Right atrium auricular region (tissue), 2 donors: ENCODE measurements at regions not wholly inside any gene's neighbourhood (a gene's known extent, or its start where the extent isn't known, plus 50 kb on each side); places are given as distances from the start of the nearest gene placed in this dataset.
A peak's percentile ranks its signal among the peaks of the same experiment; 100 is the strongest.

Source experiments
- DNase-seq: peaks from one replicate; pipeline ENCODE4 v3.0.0-alpha.2; 2019; ENCODE audit warnings: low spot score
- H3K27ac ChIP-seq, 2 donors: fragments of 200-600 bp; sonication (generic); 1 replicate in 1 of 2; 2 replicates in 1 of 2; pipeline ENCODE4 v1.5.1; 2016 to 2019
- H3K27me3 ChIP-seq, 2 donors: fragments of 200-600 bp; sonication (generic); one replicate each; pipeline versions ENCODE4 v1.5.1 to v1.6.0; 2017 to 2019
- H3K36me3 ChIP-seq: fragments of 200-600 bp; sonication (generic); one replicate; pipeline ENCODE4 v1.5.1; 2016
- H3K4me1 ChIP-seq, 2 donors: fragments of 200-600 bp; sonication (generic); one replicate each; pipeline versions ENCODE4 v1.5.1 to v1.6.0; 2017 to 2019
- H3K4me3 ChIP-seq, 2 donors: fragments of 200-600 bp; sonication (generic); 1 replicate in 1 of 2; 2 replicates in 1 of 2; pipeline ENCODE4 v1.5.1; 2017 to 2019; ENCODE audit warnings: mild to moderate bottlenecking in 1 of 2, moderate library complexity in 1 of 2
- H3K9me3 ChIP-seq, 2 donors: fragments of 200-600 bp; sonication (generic); one replicate each; pipeline ENCODE4 v1.5.1; 2019
- TF ChIP-seq, protein P1 (sequence below), 2 donors: fragments of 200-600 bp; sonication (generic); IDR thresholded peaks; one replicate each; pipeline ENCODE4 v1.5.1; 2019; ENCODE audit warnings: antibody characterized with exemption in 2 of 2

DNA sequence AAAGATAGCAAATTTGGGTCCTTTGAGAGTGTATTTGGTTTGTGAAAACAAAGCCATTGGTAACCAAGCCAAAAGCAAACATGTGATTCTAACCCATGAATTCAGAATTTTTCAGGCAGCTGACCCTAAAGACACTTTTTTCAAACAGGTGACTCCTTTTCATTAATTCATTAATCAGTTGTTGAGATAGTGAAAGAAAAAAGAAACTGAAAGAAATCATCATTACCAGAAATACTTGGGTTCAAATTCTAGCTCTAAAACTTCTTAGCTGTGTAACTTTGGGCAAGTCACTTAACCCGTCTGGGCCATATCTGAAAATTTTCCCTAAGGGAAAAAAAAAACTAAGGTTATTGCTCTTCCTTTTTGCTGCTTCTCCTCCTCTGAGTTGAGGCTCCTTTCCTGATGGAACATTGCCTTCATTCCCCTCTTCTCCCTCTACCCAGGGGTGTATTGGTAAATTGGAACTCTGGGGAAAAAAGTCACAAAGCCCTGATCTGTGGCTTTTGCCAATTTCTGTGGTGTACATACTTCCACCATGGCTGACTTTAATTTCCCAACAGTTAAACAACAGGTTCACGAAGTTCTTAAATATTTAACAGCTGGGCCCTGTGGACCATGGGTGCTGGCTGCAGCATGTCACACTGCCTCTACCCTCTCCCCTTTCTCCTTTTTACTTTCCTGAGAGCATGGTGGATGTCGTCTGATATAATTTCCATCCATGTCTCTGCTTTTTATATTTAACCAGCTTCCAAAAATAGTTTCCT lies 120.3 kb downstream of the ASB7 start:
- TF ChIP-seq, protein P1, sequence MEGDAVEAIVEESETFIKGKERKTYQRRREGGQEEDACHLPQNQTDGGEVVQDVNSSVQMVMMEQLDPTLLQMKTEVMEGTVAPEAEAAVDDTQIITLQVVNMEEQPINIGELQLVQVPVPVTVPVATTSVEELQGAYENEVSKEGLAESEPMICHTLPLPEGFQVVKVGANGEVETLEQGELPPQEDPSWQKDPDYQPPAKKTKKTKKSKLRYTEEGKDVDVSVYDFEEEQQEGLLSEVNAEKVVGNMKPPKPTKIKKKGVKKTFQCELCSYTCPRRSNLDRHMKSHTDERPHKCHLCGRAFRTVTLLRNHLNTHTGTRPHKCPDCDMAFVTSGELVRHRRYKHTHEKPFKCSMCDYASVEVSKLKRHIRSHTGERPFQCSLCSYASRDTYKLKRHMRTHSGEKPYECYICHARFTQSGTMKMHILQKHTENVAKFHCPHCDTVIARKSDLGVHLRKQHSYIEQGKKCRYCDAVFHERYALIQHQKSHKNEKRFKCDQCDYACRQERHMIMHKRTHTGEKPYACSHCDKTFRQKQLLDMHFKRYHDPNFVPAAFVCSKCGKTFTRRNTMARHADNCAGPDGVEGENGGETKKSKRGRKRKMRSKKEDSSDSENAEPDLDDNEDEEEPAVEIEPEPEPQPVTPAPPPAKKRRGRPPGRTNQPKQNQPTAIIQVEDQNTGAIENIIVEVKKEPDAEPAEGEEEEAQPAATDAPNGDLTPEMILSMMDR (IDR thresholded peaks at IDR 0.05), result no peak
- H3K27ac ChIP-seq, result peak overlapping the region; percentile 68 to 70
- no peak for DNase-seq
- H3K36me3 ChIP-seq, result no peaks in the 10 kb centered on the region
- no peak overlapping the region for H3K4me3 ChIP-seq
- H3K4me1 ChIP-seq, result peaks cover 0 to 3% of the 10 kb centered on the region in 2 donors
- H3K9me3 ChIP-seq, result no peaks in the 10 kb centered on the region
- H3K27me3 ChIP-seq, result no peaks in the 10 kb centered on the region

DNA sequence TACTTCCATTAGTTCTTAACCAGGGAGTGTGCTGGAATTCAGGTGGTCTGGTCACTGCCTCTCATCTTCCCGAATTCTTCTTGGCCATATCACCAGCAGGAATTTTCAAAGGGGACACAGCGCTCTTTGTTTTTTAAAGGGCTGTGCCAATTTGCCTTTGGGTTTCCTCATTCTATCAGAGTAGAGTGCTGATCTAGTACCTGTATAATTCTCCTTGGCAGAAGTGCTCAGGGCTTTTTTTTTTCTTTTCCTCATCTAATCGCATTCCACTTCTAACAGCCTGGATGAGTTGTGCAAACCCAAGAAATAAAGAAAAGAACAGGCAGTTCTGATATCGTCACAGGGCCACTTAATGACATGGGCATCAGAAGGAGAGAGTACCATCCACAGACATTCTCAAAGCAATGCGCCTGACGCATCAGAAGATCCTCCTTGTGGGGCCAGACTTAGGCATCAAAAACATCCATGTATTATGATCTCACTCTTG lies 121.0 kb downstream of the ASB7 start:
- H3K27ac ChIP-seq, result peak overlapping the region in 1 of 2 donors; percentile 68
- H3K4me3 ChIP-seq, result no peak overlapping the region
- H3K4me1 ChIP-seq, result peaks cover 0 to 3% of the 10 kb centered on the region in 2 donors

DNA sequence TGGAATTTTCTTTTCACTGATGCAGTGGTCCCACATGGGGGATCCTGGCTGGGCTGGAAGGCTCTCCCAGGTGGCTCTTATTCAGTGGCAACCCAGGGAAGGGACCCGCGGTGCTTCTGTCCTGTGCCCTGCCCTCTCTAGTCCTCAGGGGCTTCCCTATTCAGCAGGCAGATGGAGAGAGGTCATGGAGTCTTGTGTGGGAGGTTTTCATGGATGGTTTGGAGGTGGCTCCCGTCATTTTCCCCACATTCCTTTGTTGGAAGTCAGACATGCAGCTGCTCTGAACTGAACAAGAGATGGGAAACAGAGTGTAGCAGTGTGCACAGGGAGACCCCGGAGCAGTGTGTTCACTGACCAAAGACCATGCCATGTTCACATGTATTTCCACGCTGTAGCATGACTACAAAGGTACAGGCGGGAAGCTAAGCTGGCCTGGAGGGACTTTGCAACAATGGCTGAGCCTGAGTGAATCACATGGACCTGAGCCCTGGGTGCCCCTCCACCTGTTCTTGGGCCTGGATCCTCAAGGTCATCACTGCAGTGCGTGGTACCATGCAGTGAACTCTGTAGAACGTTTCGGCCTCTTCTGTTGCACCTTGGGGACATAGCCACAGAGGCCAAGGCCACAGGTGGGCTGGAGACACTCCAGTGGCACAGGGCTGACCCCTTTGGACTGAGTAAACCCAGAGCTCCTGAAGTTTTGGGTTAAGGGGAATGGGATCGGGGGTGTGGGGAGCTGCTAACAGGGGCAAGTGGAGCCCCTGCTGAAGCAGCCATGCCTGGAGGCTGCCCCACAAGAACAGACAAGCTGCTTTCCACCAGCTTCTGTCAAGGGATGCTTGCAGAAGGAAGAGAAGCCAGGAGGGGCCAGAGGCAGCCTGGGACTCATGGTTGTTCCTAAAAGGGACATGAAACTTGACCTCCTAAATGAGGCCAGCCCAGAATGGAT lies 123.0 kb downstream of the ASB7 start:
- Histone ChIP-seq H3K9me3 (no peaks in the 10 kb centered on the region), H3K4me3 (no peak overlapping the region), H3K4me1 (peaks cover 0 to 3% of the 10 kb centered on the region in 2 donors), H3K27ac (no peak overlapping the region), H3K27me3 (no peaks in the 10 kb centered on the region), H3K36me3 (no peaks in the 10 kb centered on the region)
- DNase-seq, result no peak
- TF ChIP-seq, protein P1 (IDR thresholded peaks at IDR 0.05), result no peak

More for the DNA sequence above, 121.0 kb downstream of the ASB7 start:
- H3K9me3 ChIP-seq, result no peaks in the 10 kb centered on the region
- H3K36me3 ChIP-seq, result no peaks in the 10 kb centered on the region
- TF ChIP-seq, protein P1 (IDR thresholded peaks at IDR 0.05), result no peak
- no peaks in the 10 kb centered on the region for H3K27me3 ChIP-seq
- DNase-seq, result no peak

DNA sequence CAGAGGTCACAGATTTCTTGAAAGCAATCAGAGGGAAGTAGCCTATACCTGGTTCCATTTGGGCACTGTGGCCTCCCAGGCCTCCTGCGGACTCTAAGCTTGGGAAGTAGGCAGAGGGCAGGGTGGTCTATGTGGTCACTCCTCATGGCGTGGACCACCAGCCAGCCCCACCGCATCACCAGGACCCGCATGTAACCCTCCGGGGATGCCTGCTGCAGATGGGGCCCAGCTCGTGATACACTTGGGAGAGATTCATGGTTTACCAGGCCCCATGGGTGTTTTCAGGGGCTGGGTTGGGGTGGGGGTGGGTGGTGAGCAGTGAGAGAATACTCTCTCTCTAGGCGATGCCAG lies 123.7 kb downstream of the ASB7 start:
- no peak overlapping the region for H3K4me3 ChIP-seq
- peak; percentile 56 for DNase-seq
- H3K27ac ChIP-seq, result no peak overlapping the region
- H3K4me1 ChIP-seq, result peaks cover 0 to 3% of the 10 kb centered on the region in 2 donors
- TF ChIP-seq, protein P1 (IDR thresholded peaks at IDR 0.05), result no peak
- H3K27me3 ChIP-seq, result no peaks in the 10 kb centered on the region
- H3K9me3 ChIP-seq, result no peaks in the 10 kb centered on the region
- no peaks in the 10 kb centered on the region for H3K36me3 ChIP-seq

DNA sequence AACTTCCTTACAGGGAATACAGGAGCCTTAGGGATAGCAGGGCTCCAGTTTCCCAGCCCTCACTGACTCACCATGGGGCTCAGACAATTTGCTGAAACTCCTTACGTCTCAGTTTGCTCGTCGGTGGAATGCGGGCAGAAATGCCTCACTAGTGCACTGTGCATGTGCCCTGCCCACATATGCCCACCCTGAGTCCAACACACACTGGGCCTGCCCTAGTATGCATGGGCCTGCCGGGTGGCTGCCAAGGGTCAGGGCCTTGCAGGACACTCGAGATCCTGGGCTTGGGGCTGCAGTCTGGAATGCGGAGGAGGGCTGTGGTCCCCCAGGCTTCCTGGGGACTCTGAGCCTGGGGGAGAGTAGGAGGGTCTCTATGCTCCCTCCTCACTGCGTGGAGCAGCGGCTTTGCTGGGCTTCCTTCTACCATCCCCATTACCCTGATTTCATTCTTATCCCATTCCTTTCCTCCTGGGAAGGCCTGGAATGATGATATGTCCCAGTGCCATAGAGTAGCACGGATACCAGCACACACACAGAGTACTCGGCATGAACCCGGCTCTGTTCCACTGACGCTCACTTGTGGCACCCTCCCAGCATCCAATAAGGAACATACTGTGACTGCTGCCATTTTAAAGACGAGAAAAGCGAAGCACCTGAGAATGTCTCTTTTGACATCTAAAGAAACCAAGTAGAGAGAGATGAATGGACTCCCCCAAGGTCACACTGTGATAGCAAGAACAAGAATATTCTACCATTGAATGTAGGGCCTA lies 124.2 kb downstream of the ASB7 start:
- Histone ChIP-seq H3K4me3 (no peak overlapping the region), H3K27ac (no peak overlapping the region), H3K27me3 (no peaks in the 10 kb centered on the region), H3K36me3 (no peaks in the 10 kb centered on the region), H3K4me1 (peaks cover 0 to 3% of the 10 kb centered on the region in 2 donors), H3K9me3 (no peaks in the 10 kb centered on the region)
- TF ChIP-seq, protein P1 (IDR thresholded peaks at IDR 0.05), result no peak
- DNase-seq, result no peak
